ENCODE measurements at regions not wholly inside any gene's neighbourhood (a gene's known extent, or its start where the extent isn't known, plus 50 kb on each side); places are given as distances from the start of the nearest gene placed in this dataset.
"Not testable (repeated sequence)": the region's sequence is repeated elsewhere in the genome, so short reads cannot be mapped to it uniquely, and the experiment has no call there.

- DNase-seq (ENCODE audit: low read depth): not testable (repeated sequence)
Observed at GRCh38 chr15:77896147-77897112, 181.1 kb downstream of the TBC1D2B start.

GRCh38 chr15:77895742-77896141 lies 181.8 kb downstream of the TBC1D2B start:
- DNase-seq (ENCODE audit: low read depth): no peak

GRCh38 chr15:77895145-77895544 lies 182.4 kb downstream of the TBC1D2B start:
- DNase-seq (ENCODE audit: low read depth): not testable (repeated sequence)

- not testable (repeated sequence) for DNase-seq (ENCODE audit: low read depth)
Observed at GRCh38 chr15:77893671-77894640, 183.6 kb downstream of the TBC1D2B start.

GRCh38 chr15:77893246-77893645 lies 184.3 kb downstream of the TBC1D2B start:
- DNase-seq (ENCODE audit: low read depth): not testable (repeated sequence)

GRCh38 chr15:77892335-77892734 lies 185.2 kb downstream of the TBC1D2B start:
- DNase-seq (ENCODE audit: low read depth): no peak

- not testable (repeated sequence) for DNase-seq (ENCODE audit: low read depth)
Observed at GRCh38 chr15:77891862-77892261, 185.6 kb downstream of the TBC1D2B start.

- DNase-seq (ENCODE audit: low read depth): not testable (repeated sequence)
Observed at GRCh38 chr15:77890911-77891801, 186.4 kb downstream of the TBC1D2B start.

GRCh38 chr15:77889828-77890725 lies 187.4 kb downstream of the TBC1D2B start:
- not testable (repeated sequence) for DNase-seq (ENCODE audit: low read depth)

GRCh38 chr15:77889009-77889806 lies 188.3 kb downstream of the TBC1D2B start:
- no peak for DNase-seq (ENCODE audit: low read depth)

- not testable (repeated sequence) for DNase-seq (ENCODE audit: low read depth)
Observed at GRCh38 chr15:77887563-77888429, 189.7 kb downstream of the TBC1D2B start.

- DNase-seq (ENCODE audit: low read depth): no peak
Observed at GRCh38 chr15:77886805-77887448, 190.6 kb downstream of the TBC1D2B start.

- DNase-seq (ENCODE audit: low read depth): not testable (repeated sequence)
Observed at GRCh38 chr15:77885877-77886500, 191.5 kb downstream of the TBC1D2B start.

- not testable (repeated sequence) for DNase-seq (ENCODE audit: low read depth)
Observed at GRCh38 chr15:77883012-77883411, 194.5 kb downstream of the TBC1D2B start.

GRCh38 chr15:77881950-77882349 lies 195.6 kb downstream of the TBC1D2B start:
- no peak for DNase-seq (ENCODE audit: low read depth)

- DNase-seq (ENCODE audit: low read depth): not testable (repeated sequence)
Observed at GRCh38 chr15:77881535-77881934, 196.0 kb downstream of the TBC1D2B start.

- not testable (repeated sequence) for DNase-seq (ENCODE audit: low read depth)
Observed at GRCh38 chr15:77879466-77879865, 198.0 kb downstream of the TBC1D2B start.

Data from activated T-helper 9 cell treated with anti-CD3 and anti-CD28 coated beads, Interleukin-2, amount 50 U/mL, for 16 hours (primary cell).